ENCODE measurements at regions not wholly inside any gene's neighbourhood (a gene's known extent, or its start where the extent isn't known, plus 50 kb on each side); places are given as distances from the start of the nearest gene placed in this dataset.

DNA sequence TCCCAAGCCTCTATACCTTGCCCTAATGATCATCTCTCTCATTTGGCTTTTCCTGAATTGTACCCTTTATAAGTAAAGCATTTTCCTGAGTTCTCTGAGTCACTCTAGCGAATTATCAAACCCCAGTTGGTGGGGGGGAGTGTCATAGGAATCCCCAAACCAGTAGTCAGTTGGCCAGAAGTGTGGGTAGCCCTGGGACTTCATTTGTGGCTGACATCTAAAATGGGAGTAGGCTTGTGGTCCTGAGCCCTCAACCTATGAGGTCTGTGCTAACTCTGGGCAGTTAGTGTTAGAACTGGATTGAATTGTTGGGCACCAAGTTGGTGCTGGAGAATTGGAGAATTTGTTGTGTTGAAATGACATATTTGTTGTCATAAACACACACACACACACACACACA, 91.3 kb downstream of the BBS10 start:
- DNase-seq, result no peak

DNA sequence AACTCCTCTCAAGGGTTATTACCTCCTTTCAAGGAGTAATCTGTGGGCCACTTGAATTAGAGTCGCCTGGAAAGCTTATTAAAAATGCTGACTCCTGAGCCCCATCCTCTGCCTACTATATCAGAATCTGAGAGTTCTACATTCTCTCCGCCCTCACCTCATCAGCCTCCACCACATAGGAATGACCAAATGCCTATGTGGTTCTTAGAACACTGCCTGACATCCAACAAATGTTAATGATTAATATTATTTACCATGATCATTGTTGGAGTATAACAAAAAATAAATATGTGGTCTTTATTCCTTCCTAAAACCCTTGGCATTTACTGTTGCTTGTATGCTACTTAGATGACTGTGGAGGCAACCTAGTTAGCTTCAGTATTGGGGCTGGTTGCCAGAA, 91.9 kb downstream of the BBS10 start:
- no peak for DNase-seq

DNA sequence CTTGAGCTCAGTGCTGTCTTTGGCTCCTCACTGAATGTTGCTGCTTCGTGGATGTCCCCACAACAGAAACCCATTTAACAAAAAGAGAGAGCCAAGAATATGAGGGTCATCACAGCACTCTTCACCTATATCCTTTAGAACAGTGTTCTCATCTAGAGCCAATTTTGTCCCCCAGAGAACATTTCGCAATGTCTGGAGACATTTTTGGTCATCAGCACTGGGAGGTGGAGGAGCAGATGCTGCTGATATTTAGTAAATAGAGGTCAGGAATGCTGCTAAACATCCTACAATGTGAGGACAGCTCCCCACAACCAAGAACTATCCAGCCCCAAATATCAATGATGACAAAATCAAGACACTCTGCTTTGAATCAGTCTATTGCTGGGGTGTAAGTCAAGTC, 92.5 kb downstream of the BBS10 start:
- DNase-seq, result no peak

GRCh38 chr12:76255281-76255680, 92.9 kb downstream of the BBS10 start:
- no peak for DNase-seq

GRCh38 chr12:76252031-76252430, 96.2 kb downstream of the BBS10 start:
- DNase-seq, result no peak

DNA sequence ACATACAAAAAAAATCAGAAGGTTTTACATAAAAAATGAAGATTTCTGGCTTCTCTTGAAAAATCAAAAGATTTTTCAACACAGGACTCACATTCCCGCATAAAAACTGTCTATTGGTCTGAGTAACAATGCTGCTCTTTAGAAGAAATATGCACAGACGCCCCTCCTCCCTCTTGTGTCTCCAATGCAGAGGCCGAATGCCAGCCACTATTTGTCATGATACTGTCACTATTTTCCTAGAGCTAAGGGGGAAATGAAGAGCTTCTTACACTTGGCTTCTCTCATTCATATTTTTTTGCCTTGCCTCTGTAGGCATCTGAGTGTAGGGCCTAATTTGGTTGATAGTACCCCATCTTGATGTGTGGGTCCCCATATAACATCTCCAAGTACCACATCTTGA, 98.0 kb downstream of the BBS10 start:
- peak; percentile 73 for DNase-seq

DNA sequence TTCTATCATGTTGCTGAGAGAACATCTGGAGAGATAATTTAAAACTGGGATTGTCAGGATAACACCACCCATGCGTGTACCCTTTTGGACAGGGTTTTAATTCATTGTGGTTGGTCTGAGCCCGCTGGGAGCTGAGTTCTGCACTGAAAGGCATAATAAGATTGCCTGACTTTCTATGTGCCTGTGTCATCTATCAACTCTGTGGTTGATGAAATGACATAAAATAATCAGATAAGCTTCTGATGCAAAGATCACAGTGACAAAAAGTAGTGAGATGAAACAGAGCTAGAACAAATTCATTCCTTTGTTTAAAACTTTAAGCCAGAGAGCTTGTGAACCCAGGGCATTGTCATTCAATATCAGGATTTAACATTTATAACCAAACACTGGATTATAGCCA, 98.7 kb downstream of the BBS10 start:
- DNase-seq, result no peak

DNA sequence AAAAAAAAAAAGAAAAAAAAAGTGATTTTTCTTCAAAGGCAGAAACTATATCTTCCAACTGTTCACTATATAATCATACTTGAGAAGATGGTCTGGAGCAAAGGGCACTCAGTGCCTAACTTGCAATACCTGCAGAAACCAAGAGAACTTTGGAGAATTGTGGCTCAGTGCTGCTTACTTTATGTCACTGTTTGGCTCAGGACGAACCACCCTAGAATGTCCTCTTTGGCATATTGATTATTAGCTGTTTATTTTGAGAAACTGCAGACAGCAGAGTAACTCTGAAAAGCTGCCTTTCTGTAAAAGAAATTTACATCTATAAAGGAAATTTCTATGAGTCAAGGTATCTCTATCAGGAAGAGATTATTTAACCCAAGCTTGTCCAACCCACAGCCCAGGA, 100.2 kb downstream of the BBS10 start:
- no peak for DNase-seq

GRCh38 chr12:76247026-76247646, 101.1 kb downstream of the BBS10 start:
- DNase-seq, result peak; percentile 69

- no peak for DNase-seq
Measured at GRCh38 chr12:76246611-76247010, 101.6 kb downstream of the BBS10 start.

DNA sequence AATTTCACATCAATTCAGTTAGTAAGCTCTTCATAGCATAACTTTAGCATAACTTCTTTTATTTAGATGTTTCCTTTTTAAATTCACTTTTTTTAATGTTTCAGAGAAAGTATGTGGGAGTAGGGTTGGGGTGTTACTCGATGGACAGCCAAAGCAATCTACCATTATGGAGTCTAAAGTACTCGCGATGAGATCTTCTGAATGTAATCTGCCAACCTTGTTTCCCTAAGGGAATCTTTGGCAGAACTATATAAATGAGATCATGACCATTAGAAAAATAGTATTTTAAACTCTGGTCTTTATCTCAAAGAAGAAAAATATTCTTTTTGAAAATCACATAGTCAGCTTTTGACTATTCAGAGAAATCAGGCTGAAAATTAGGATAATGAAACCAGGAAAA, 103.9 kb downstream of the BBS10 start:
- DNase-seq, result no peak

GRCh38 chr12:76242813-76243550, 105.2 kb downstream of the BBS10 start:
- peak; percentile 65 for DNase-seq

GRCh38 chr12:76241371-76241770, 106.8 kb downstream of the BBS10 start:
- no peak for DNase-seq

DNA sequence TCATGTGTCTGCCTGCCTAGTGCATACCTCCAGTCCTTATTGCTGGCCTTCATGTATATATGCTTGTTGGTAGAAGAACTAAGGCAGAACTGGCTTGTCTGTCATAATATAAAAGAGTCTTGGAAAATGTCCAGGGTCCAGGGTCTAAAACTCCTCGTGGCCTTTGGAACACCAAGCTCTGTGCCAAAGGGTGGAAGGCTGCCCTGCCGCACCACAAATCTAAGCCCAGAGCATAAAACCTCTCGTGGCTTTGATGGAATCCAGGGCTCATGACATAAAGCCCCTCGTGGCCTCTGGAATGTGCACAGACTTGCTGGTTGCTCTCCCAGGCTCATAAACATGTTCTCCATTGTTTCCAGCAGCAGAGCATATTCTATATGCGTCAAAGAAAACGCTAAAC, 107.9 kb downstream of the BBS10 start:
- peak; percentile 26 for DNase-seq

DNA sequence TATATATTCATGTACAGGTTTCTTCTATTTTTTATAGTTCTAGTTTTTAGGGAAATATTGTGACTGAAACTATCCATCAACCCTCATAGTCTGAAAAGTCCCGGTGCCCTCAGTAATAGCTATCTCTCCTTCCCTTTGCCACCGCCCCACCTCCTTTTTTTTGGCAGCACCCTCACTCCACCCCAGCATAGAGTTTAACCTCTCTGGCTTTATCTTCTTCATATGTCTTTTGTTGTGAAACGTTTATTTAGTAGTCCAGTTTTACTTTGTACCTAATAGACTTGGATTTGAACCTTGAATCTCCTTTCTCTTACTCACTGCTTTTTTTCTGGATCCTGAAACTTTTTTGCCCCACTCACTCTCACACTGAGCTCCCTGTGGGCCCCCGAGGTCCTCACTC, 109.5 kb downstream of the BBS10 start:
- no peak for DNase-seq

GRCh38 chr12:76237086-76237701, 111.0 kb downstream of the BBS10 start:
- no peak for DNase-seq

- peak; percentile 57 for DNase-seq
Measured at GRCh38 chr12:76236640-76237039, 111.6 kb downstream of the BBS10 start.

- no peak for DNase-seq
Measured at GRCh38 chr12:76234741-76235140, 113.5 kb downstream of the BBS10 start.

- DNase-seq, result no peak
Measured at GRCh38 chr12:76232013-76232412, 116.2 kb downstream of the BBS10 start.

GRCh38 chr12:76226956-76227355, 121.3 kb downstream of the BBS10 start:
- no peak for DNase-seq

DNA sequence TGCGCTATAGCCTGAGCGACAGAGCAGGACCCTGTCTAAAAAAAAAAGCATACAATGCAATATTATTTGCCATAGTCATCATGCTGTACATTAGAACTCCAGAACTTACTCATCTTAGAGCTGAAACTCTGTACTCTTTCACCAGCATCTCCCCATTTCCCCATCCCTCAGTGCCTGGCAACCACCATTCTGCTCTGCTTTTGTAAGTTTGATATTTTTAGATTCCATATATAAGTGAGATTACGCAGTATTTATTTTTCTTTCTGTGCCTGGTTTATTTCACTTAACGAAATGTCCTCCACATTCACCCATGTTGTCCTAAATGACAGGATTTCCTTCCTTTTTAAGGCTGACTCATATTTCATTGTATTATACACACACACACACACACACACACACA, 121.8 kb downstream of the BBS10 start:
- DNase-seq, result peak; percentile 27

DNA sequence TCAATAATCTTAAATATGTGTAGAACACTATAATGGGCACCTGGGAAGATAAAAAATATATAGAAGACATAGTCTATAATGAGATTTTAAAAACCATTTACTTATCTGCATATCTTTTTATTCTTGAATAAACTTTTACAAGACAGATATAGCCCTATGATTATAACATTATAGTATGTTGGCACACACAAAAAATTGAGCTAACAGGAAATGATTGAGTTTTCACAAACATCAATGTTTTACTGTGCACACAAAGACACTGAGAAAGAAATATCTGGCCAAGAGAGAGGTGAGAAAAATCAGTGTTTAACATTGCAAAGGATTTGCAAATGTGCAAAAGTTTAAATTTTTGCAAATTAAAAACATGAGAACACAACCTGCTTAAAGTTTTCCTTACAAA, 124.3 kb downstream of the BBS10 start:
- DNase-seq, result no peak

- no peak for DNase-seq
Measured at GRCh38 chr12:76220980-76221379, 127.2 kb downstream of the BBS10 start.

- no peak for DNase-seq
Measured at GRCh38 chr12:76219806-76220205, 128.4 kb downstream of the BBS10 start.
